Testis (tissue), 2 donors: ENCODE measurements at regions not wholly inside any gene's neighbourhood (a gene's known extent, or its start where the extent isn't known, plus 50 kb on each side); places are given as distances from the start of the nearest gene placed in this dataset.

ENCODE experiments used
- DNase-seq: peaks from one replicate; pipeline ENCODE4 v3.0.0-alpha.2; 2019
- H3K27ac ChIP-seq, 2 donors: fragments of 200-600 bp; sonication (generic); one replicate each; pipeline ENCODE4 v1.5.1; 2019
- H3K27me3 ChIP-seq: fragments of 200-600 bp; sonication (generic); one replicate; pipeline ENCODE4 v1.5.1; 2019
- H3K36me3 ChIP-seq: fragments of 200-600 bp; sonication (generic); one replicate; pipeline ENCODE4 v1.5.1; 2017; ENCODE audit warnings: low read depth; ENCODE audit errors: missing control alignments
- H3K4me1 ChIP-seq: fragments of 200-600 bp; sonication (generic); one replicate; pipeline ENCODE4 v1.5.1; 2019
- H3K4me3 ChIP-seq, 2 donors: fragments of 200-600 bp; sonication (generic); one replicate each; pipeline ENCODE4 v1.5.1; 2017 to 2019
- H3K9me3 ChIP-seq: fragments of 200-600 bp; sonication (generic); one replicate; pipeline ENCODE4 v1.5.1; 2017
- POLR2A ChIP-seq: fragments of 450-650 bp; IDR thresholded peaks from one replicate; pipeline ENCODE4 v1.6.1; 2017; ENCODE audit warnings: antibody characterized with exemption, mild to moderate bottlenecking, moderate library complexity
- WGBS, 2 donors: methylation state at CpG; one replicate each; pipeline ENCODE4 v1.1.5; 2018; 5-methylcytosine and 5-hydroxymethylcytosine counted together
- intact Hi-C: fragments of 100-400 bp; cut with DNase I; formaldehyde crosslinking; loops from one replicate; pipeline ENCODE4 v1.15.1; 2023; ENCODE audit warnings: low total_unique reads
- TF ChIP-seq, protein P1 (sequence below), 3 experiments: fragments of 450-650 bp in 2 of 3; fragments of 200-600 bp in 1 of 3; sonication (generic) in 1 of 3; IDR thresholded peaks; one replicate each; pipeline ENCODE4 v1.5.1; 2016 to 2019; ENCODE audit warnings: antibody characterized with exemption in 3 of 3, mild to moderate bottlenecking in 2 of 3, moderate library complexity in 1 of 3

- intact Hi-C loops = no loop called here
- H3K27ac ChIP-seq = no peak overlapping the region
- no peaks in the 10 kb centered on the region for H3K27me3 ChIP-seq
- no peaks in the 10 kb centered on the region for H3K36me3 ChIP-seq
- no peak for DNase-seq
- H3K9me3 ChIP-seq = no peaks in the 10 kb centered on the region
- TF ChIP-seq, protein P1, sequence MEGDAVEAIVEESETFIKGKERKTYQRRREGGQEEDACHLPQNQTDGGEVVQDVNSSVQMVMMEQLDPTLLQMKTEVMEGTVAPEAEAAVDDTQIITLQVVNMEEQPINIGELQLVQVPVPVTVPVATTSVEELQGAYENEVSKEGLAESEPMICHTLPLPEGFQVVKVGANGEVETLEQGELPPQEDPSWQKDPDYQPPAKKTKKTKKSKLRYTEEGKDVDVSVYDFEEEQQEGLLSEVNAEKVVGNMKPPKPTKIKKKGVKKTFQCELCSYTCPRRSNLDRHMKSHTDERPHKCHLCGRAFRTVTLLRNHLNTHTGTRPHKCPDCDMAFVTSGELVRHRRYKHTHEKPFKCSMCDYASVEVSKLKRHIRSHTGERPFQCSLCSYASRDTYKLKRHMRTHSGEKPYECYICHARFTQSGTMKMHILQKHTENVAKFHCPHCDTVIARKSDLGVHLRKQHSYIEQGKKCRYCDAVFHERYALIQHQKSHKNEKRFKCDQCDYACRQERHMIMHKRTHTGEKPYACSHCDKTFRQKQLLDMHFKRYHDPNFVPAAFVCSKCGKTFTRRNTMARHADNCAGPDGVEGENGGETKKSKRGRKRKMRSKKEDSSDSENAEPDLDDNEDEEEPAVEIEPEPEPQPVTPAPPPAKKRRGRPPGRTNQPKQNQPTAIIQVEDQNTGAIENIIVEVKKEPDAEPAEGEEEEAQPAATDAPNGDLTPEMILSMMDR (IDR thresholded peaks at IDR 0.05) = no peak
- TF ChIP-seq POLR2A = no peak
- no peaks in the 10 kb centered on the region for H3K4me1 ChIP-seq
- H3K4me3 ChIP-seq = no peak overlapping the region
Observed at GRCh38 chr18:29062921-29063320, 886.0 kb upstream of the CDH2 start.

- 67 to 74% methylated on average over 1 of the region's 1 CpG for WGBS, 2 donors
- DNase-seq = no peak
- Histone ChIP-seq H3K27me3 (no peaks in the 10 kb centered on the region), H3K4me1 (no peaks in the 10 kb centered on the region), H3K36me3 (no peaks in the 10 kb centered on the region), H3K4me3 (no peak overlapping the region), H3K27ac (no peak overlapping the region), H3K9me3 (no peaks in the 10 kb centered on the region)
- intact Hi-C loops = no loop called here
- TF ChIP-seq, protein P1 (IDR thresholded peaks at IDR 0.05) = no peak
- no peak for TF ChIP-seq POLR2A
Observed at GRCh38 chr18:29060349-29060748, 883.4 kb upstream of the CDH2 start.

- intact Hi-C loops = no loop called here
- TF ChIP-seq POLR2A = no peak
- TF ChIP-seq, protein P1 (IDR thresholded peaks at IDR 0.05) = no peak
Observed at GRCh38 chr18:29057703-29058102, 880.8 kb upstream of the CDH2 start.

DNA sequence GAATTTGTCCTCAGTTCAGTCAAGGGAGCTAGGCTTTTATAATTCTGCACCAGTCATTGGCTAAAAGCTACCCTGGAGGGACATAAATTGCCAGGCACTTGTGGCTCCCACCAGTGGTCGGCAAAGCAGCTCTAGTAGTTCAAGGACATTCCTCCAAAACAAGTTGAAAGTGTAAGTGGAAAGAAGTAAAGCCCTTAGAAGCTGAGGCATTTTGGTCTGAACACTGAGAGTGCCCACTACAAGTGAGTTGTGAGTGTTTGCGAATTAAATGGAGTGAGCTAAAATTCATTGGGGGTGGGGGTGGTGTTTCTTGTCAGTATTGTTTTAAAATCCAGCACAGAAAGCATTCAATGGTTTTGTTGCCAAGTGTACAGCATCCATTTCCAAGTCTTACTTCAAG is 879.9 kb upstream of the CDH2 start:
- Histone ChIP-seq H3K27ac (no peak overlapping the region), H3K9me3 (no peaks in the 10 kb centered on the region), H3K4me1 (no peaks in the 10 kb centered on the region), H3K27me3 (no peaks in the 10 kb centered on the region), H3K4me3 (no peak overlapping the region), H3K36me3 (no peaks in the 10 kb centered on the region)
- TF ChIP-seq, protein P1 (IDR thresholded peaks at IDR 0.05) = no peak
- TF ChIP-seq POLR2A = no peak
- no peak for DNase-seq
- intact Hi-C loops = no loop called here
- WGBS, 2 donors = 43 to 66% methylated on average over 2 of the region's 2 CpGs

More at GRCh38 chr18:29057703-29058102, 880.8 kb upstream of the CDH2 start:
- no peaks in the 10 kb centered on the region for H3K27me3 ChIP-seq
- no peaks in the 10 kb centered on the region for H3K9me3 ChIP-seq
- H3K4me3 ChIP-seq = no peak overlapping the region
- H3K36me3 ChIP-seq = no peaks in the 10 kb centered on the region
- H3K4me1 ChIP-seq = no peaks in the 10 kb centered on the region
- H3K27ac ChIP-seq = no peak overlapping the region
- DNase-seq = no peak

GRCh38 chr18:29041976-29042375 is 865.0 kb upstream of the CDH2 start:
- intact Hi-C loops = no loop called here
- no peak for DNase-seq
- TF ChIP-seq, protein P1 (IDR thresholded peaks at IDR 0.05) = no peak
- TF ChIP-seq POLR2A = no peak
- H3K4me3 ChIP-seq = no peak overlapping the region
- no peaks in the 10 kb centered on the region for H3K4me1 ChIP-seq
- H3K36me3 ChIP-seq = no peaks in the 10 kb centered on the region
- H3K9me3 ChIP-seq = no peaks in the 10 kb centered on the region
- no peaks in the 10 kb centered on the region for H3K27me3 ChIP-seq
- WGBS, 2 donors = 87 to 88% methylated on average over 1 of the region's 1 CpG
- H3K27ac ChIP-seq = no peak overlapping the region
